Naive thymus-derived CD4-positive, alpha-beta T cell (primary cell): ENCODE measurements at regions not wholly inside any gene's neighbourhood (a gene's known extent, or its start where the extent isn't known, plus 50 kb on each side); places are given as distances from the start of the nearest gene placed in this dataset.

Experiments used
- ATAC-seq: fragments of 150-1000 bp; cut with Tn5 transposase; 2 replicates; pipeline ENCODE4 v1.10.0; 2021; ENCODE audit warnings: mild to moderate bottlenecking, moderate library complexity
- CTCF ChIA-PET: fragments of 350-600 bp; sonication (Branson Sonifier 250); formaldehyde crosslinking; loops from one replicate; lab custom pipeline; 2021; ENCODE audit warnings: antibody characterized with exemption; lab: Charles Lee
- POLR2A ChIA-PET: fragments of 350-600 bp; sonication (Branson Sonifier 250); formaldehyde crosslinking; loops from one replicate; lab custom pipeline; 2021; ENCODE audit warnings: antibody characterized with exemption, inconsistent platforms; lab: Charles Lee
- DNase-seq, 9 donors: peaks; one replicate each; pipeline versions ENCODE4 v3.0.0 to v3.0.0-alpha.2; 2020 to 2022; ENCODE audit warnings: mixed read lengths in 1 of 9
- H3K27ac ChIP-seq: one replicate; pipeline ENCODE4 v1.7.0; 2013; ENCODE audit warnings: mild to moderate bottlenecking, low read depth, low read length, moderate library complexity
- H3K27me3 ChIP-seq, 2 donors: one replicate each; pipeline ENCODE4 v1.7.0; 2013; ENCODE audit warnings: low read length in 2 of 2, mild to moderate bottlenecking in 2 of 2, moderate library complexity in 2 of 2; ENCODE audit not compliant: control insufficient read depth in 2 of 2, insufficient read depth in 2 of 2
- H3K36me3 ChIP-seq, 3 experiments: 1 replicate in 2 of 3; 2 replicates in 1 of 3; pipeline ENCODE4 v1.7.0; 2013; ENCODE audit warnings: low read length in 3 of 3, mild to moderate bottlenecking in 3 of 3, moderate library complexity in 1 of 3; ENCODE audit not compliant: insufficient read depth in 3 of 3, control insufficient read depth in 2 of 3
- H3K4me1 ChIP-seq, 2 donors: one replicate each; pipeline ENCODE4 v1.7.0; 2013; ENCODE audit warnings: low read length in 2 of 2, mild to moderate bottlenecking in 2 of 2, moderate library complexity in 1 of 2; ENCODE audit not compliant: control insufficient read depth in 2 of 2, insufficient read depth in 2 of 2
- H3K4me3 ChIP-seq: 2 replicates; pipeline ENCODE4 v1.7.0; 2013; ENCODE audit warnings: mild to moderate bottlenecking, low read length
- H3K9me3 ChIP-seq, 3 experiments: 1 replicate in 2 of 3; 2 replicates in 1 of 3; pipeline ENCODE4 v1.7.0; 2013; ENCODE audit warnings: low read length in 3 of 3; ENCODE audit not compliant: control insufficient read depth in 2 of 3
- H3K27ac Mint-ChIP-seq, 9 donors: one replicate each; pipeline ENCODE4 v1.8.0; 2020 to 2022; ENCODE audit warnings: mixed read lengths in 9 of 9, mild to moderate bottlenecking in 8 of 9, moderate library complexity in 5 of 9, inconsistent platforms in 2 of 9
- H3K27me3 Mint-ChIP-seq, 5 donors: one replicate each; pipeline ENCODE4 v1.8.0; 2021 to 2022; ENCODE audit warnings: mixed read lengths in 5 of 5, mild to moderate bottlenecking in 1 of 5
- H3K36me3 Mint-ChIP-seq, 5 donors: one replicate each; pipeline ENCODE4 v1.8.0; 2020 to 2022; ENCODE audit warnings: mixed read lengths in 5 of 5, mild to moderate bottlenecking in 3 of 5, inconsistent platforms in 1 of 5
- H3K4me1 Mint-ChIP-seq, 7 donors: one replicate each; pipeline ENCODE4 v1.8.0; 2020 to 2022; ENCODE audit warnings: mixed read lengths in 7 of 7, mild to moderate bottlenecking in 3 of 7, inconsistent platforms in 1 of 7
- H3K4me3 Mint-ChIP-seq, 10 donors: one replicate each; pipeline ENCODE4 v1.8.0; 2020 to 2022; ENCODE audit warnings: mild to moderate bottlenecking in 10 of 10, mixed read lengths in 10 of 10, moderate library complexity in 6 of 10, inconsistent platforms in 2 of 10
- H3K9me3 Mint-ChIP-seq, 11 donors: one replicate each; pipeline ENCODE4 v1.8.0; 2020 to 2022; ENCODE audit warnings: mixed read lengths in 11 of 11, mild to moderate bottlenecking in 4 of 11, inconsistent platforms in 1 of 11, moderate library complexity in 1 of 11
- intact Hi-C, 2 donors: fragments of 100-400 bp; cut with micrococcal nuclease; formaldehyde crosslinking; loops; one replicate each; pipeline ENCODE4 v1.15.1; 2023

GRCh38 chrX:5122181-5122678, 1106.4 kb downstream of the NLGN4X start:
- Histone ChIP-seq H3K9me3 (no peaks in the 10 kb centered on the region), H3K27ac (no peak overlapping the region), H3K27me3 (no peaks in the 10 kb centered on the region), H3K4me1 (no peaks in the 10 kb centered on the region), H3K4me3 (no peak overlapping the region), H3K36me3 (no peaks in the 10 kb centered on the region)
- DNase-seq (no peak), ATAC-seq (no peak)
- Mint-ChIP-seq H3K4me1 (no peaks in the 10 kb centered on the region), H3K36me3 (no peaks in the 10 kb centered on the region), H3K4me3 (no peak overlapping the region), H3K27ac (no peak overlapping the region), H3K27me3 (no peaks in the 10 kb centered on the region), H3K9me3 (peaks cover 0 to 10% (median 0%) of the 10 kb centered on the region in 11 donors)
- POLR2A ChIA-PET = no interaction called here
- intact Hi-C loops = no loop called here
- CTCF ChIA-PET = no interaction called here

- Histone ChIP-seq H3K36me3 (no peaks in the 10 kb centered on the region), H3K4me1 (no peaks in the 10 kb centered on the region), H3K27ac (no peak overlapping the region), H3K9me3 (no peaks in the 10 kb centered on the region), H3K4me3 (no peak overlapping the region), H3K27me3 (no peaks in the 10 kb centered on the region)
- Mint-ChIP-seq H3K27ac (no peak overlapping the region), H3K4me3 (no peak overlapping the region), H3K36me3 (no peaks in the 10 kb centered on the region), H3K4me1 (no peaks in the 10 kb centered on the region), H3K9me3 (peaks cover 0 to 4% (median 0%) of the 10 kb centered on the region in 11 donors), H3K27me3 (no peaks in the 10 kb centered on the region)
- intact Hi-C loops = no loop called here
- DNase-seq (no peak), ATAC-seq (no peak)
- POLR2A ChIA-PET = no interaction called here
- CTCF ChIA-PET = no interaction called here
Measured at GRCh38 chrX:5117816-5118215, 1110.9 kb downstream of the NLGN4X start.

GRCh38 chrX:5113128-5113527, 1115.5 kb downstream of the NLGN4X start:
- H3K9me3 Mint-ChIP-seq = peaks cover 0 to 4% (median 0%) of the 10 kb centered on the region in 11 donors
- no peaks in the 10 kb centered on the region for H3K36me3 ChIP-seq
- DNase-seq = no peak
- H3K4me1 Mint-ChIP-seq = no peaks in the 10 kb centered on the region
- intact Hi-C loops = no loop called here
- no peak overlapping the region for H3K4me3 Mint-ChIP-seq
- no peaks in the 10 kb centered on the region for H3K27me3 Mint-ChIP-seq
- no peak overlapping the region for H3K4me3 ChIP-seq
- no peaks in the 10 kb centered on the region for H3K36me3 Mint-ChIP-seq
- CTCF ChIA-PET = no interaction called here
- H3K4me1 ChIP-seq = no peaks in the 10 kb centered on the region
- no peaks in the 10 kb centered on the region for H3K27me3 ChIP-seq
- no peak for ATAC-seq
- no peak overlapping the region for H3K27ac ChIP-seq
- H3K9me3 ChIP-seq = no peaks in the 10 kb centered on the region
- POLR2A ChIA-PET = no interaction called here
- H3K27ac Mint-ChIP-seq = no peak overlapping the region

GRCh38 chrX:5100004-5100403, 1128.7 kb downstream of the NLGN4X start:
- Histone ChIP-seq H3K9me3 (no peaks in the 10 kb centered on the region), H3K27me3 (no peaks in the 10 kb centered on the region), H3K36me3 (no peaks in the 10 kb centered on the region), H3K4me1 (no peaks in the 10 kb centered on the region), H3K4me3 (no peak overlapping the region), H3K27ac (no peak overlapping the region)
- no peak for ATAC-seq
- H3K4me1 Mint-ChIP-seq = no peaks in the 10 kb centered on the region
- no peaks in the 10 kb centered on the region for H3K27me3 Mint-ChIP-seq
- ChIA-PET POLR2A (no interaction called here), CTCF (no interaction called here)
- DNase-seq = no peak
- peaks cover 0 to 3% (median 0%) of the 10 kb centered on the region in 11 donors for H3K9me3 Mint-ChIP-seq
- no peaks in the 10 kb centered on the region for H3K36me3 Mint-ChIP-seq
- H3K27ac Mint-ChIP-seq = no peak overlapping the region
- intact Hi-C loops = loop anchor here in 1 of 2 donors (10.0 kb wide), 1 partner anchor 725 kb away; no protein-coding TSS in a partner anchor
- no peak overlapping the region for H3K4me3 Mint-ChIP-seq

GRCh38 chrX:5086388-5086787, 1142.3 kb downstream of the NLGN4X start:
- intact Hi-C loops = no loop called here
- POLR2A ChIA-PET = no interaction called here

GRCh38 chrX:5084279-5084678, 1144.4 kb downstream of the NLGN4X start:
- intact Hi-C loops = no loop called here
- no peak overlapping the region for H3K4me3 Mint-ChIP-seq
- DNase-seq (no peak), ATAC-seq (no peak)
- no peaks in the 10 kb centered on the region for H3K36me3 Mint-ChIP-seq
- no peaks in the 10 kb centered on the region for H3K27me3 ChIP-seq
- peaks cover 0 to 8% (median 0%) of the 10 kb centered on the region in 11 donors for H3K9me3 Mint-ChIP-seq
- CTCF ChIA-PET = no interaction called here
- H3K4me1 Mint-ChIP-seq = no peaks in the 10 kb centered on the region
- no peak overlapping the region for H3K27ac ChIP-seq
- no peaks in the 10 kb centered on the region for H3K4me1 ChIP-seq
- no peaks in the 10 kb centered on the region for H3K9me3 ChIP-seq
- POLR2A ChIA-PET = no interaction called here
- H3K36me3 ChIP-seq = no peaks in the 10 kb centered on the region
- H3K4me3 ChIP-seq = no peak overlapping the region
- H3K27ac Mint-ChIP-seq = no peak overlapping the region
- H3K27me3 Mint-ChIP-seq = no peaks in the 10 kb centered on the region

More at GRCh38 chrX:5086388-5086787, 1142.3 kb downstream of the NLGN4X start:
- CTCF ChIA-PET = no interaction called here
- ATAC-seq = no peak
- Histone ChIP-seq H3K9me3 (no peaks in the 10 kb centered on the region), H3K27me3 (no peaks in the 10 kb centered on the region), H3K4me3 (no peak overlapping the region), H3K4me1 (no peaks in the 10 kb centered on the region), H3K27ac (no peak overlapping the region), H3K36me3 (no peaks in the 10 kb centered on the region)
- Mint-ChIP-seq H3K27ac (no peak overlapping the region), H3K27me3 (no peaks in the 10 kb centered on the region), H3K4me1 (no peaks in the 10 kb centered on the region), H3K36me3 (no peaks in the 10 kb centered on the region), H3K9me3 (peaks cover 0 to 6% (median 0%) of the 10 kb centered on the region in 11 donors), H3K4me3 (no peak overlapping the region)
- no peak for DNase-seq

- Mint-ChIP-seq H3K4me3 (no peak overlapping the region), H3K4me1 (no peaks in the 10 kb centered on the region), H3K9me3 (peaks cover 0 to 8% (median 0%) of the 10 kb centered on the region in 11 donors), H3K27me3 (no peaks in the 10 kb centered on the region), H3K36me3 (no peaks in the 10 kb centered on the region), H3K27ac (no peak overlapping the region)
- no peaks in the 10 kb centered on the region for H3K9me3 ChIP-seq
- intact Hi-C loops = no loop called here
- ChIA-PET POLR2A (no interaction called here), CTCF (no interaction called here)
- no peaks in the 10 kb centered on the region for H3K36me3 ChIP-seq
- H3K27ac ChIP-seq = no peak overlapping the region
- no peaks in the 10 kb centered on the region for H3K27me3 ChIP-seq
- ATAC-seq (no peak), DNase-seq (no peak)
- H3K4me1 ChIP-seq = no peaks in the 10 kb centered on the region
- no peak overlapping the region for H3K4me3 ChIP-seq
Measured at GRCh38 chrX:5082705-5083104, 1146.0 kb downstream of the NLGN4X start.
